GM23248 (cell line): ENCODE measurements at regions not wholly inside any gene's neighbourhood (a gene's known extent, or its start where the extent isn't known, plus 50 kb on each side); places are given as distances from the start of the nearest gene placed in this dataset.

Experiments
- EZH2 ChIP-seq: fragments of 200-600 bp; sonication (generic); IDR thresholded peaks from 2 replicates; pipeline ENCODE4 v1.6.1; 2018; ENCODE audit warnings: antibody characterized with exemption, mild to moderate bottlenecking; ENCODE audit not compliant: insufficient read depth, poor library complexity, severe bottlenecking
- EZH2phosphoT487 ChIP-seq: fragments of 200-600 bp; sonication (generic); IDR thresholded peaks from 2 replicates; pipeline ENCODE4 v1.6.1; 2018; ENCODE audit warnings: antibody characterized with exemption, moderate library complexity, mild to moderate bottlenecking, low read depth; ENCODE audit not compliant: insufficient read depth

GRCh38 chr2:24410976-24411375 lies 50.6 kb upstream of the ITSN2 start:
- TF ChIP-seq EZH2 (no peak), EZH2phosphoT487 (no peak)
